GM19452 (cell line): ENCODE measurements at regions not wholly inside any gene's neighbourhood (a gene's known extent, or its start where the extent isn't known, plus 50 kb on each side); places are given as distances from the start of the nearest gene placed in this dataset.
"Not testable (repeated sequence)": the region's sequence is repeated elsewhere in the genome, so short reads cannot be mapped to it uniquely, and the experiment has no call there.

Source experiments
- ATAC-seq: cut with Tn5 transposase; IDR thresholded peaks from one replicate; pipeline ENCODE4 v1.9.1; 2021; ENCODE audit not compliant: unreplicated experiment

DNA sequence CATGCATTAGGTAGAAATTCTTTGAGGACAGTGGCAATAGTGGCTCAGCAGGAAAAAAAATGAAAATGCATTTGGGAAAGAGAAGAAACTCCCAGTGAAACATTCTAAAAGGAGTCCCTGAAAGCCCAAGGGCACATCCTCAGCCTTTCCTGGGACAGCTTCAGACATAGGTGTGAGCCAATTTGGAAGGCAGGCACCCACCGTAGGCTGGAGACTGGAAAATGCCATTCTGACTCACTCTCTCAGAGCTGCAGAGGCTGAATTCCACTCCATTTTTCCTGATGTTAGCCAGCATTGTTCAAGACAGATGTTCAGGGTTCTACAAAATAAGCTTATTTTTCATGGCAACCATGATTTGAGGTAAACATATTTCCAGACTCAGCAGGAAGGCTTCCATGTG is 379.0 kb upstream of the FZD8 start:
- ATAC-seq, result no peak

DNA sequence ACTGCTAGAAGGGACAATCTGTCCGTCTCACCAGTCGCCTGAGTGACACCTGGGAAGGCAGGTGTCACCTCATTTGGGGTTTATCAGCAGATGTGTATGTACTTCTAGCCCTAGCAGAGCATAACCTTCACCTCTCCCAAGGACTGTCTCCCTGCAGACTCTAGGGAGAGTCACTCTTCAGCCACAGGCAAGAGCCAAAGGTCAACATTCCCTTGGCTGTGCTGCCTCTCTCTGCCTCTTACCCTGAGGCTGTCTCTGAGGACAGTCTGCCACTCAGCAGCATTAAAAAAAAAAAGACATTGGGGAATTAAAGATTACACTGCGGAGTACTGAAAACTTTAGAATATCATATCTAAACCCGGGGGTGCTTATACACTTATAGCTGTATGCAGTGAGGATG is 377.7 kb upstream of the FZD8 start:
- no peak for ATAC-seq

DNA sequence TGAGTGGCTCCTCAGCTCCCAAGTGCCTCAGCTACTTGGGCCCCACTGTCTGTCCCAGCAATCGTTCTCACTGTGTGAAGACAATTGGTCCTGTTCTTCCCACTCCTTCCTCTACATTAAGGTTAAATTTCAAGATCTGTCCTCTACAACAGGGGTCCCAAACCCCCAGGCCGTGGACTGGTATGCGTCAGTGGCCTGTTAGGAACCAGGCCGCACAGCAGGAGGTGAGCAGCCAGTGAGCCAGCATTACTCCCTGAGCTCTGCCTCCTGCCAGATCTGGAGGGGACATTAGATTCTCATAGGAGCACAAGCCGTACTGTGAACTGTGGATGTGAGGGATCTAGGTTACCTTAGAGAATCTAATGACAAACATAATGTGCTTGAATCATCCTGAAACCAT is 376.9 kb upstream of the FZD8 start:
- ATAC-seq, result no peak

DNA sequence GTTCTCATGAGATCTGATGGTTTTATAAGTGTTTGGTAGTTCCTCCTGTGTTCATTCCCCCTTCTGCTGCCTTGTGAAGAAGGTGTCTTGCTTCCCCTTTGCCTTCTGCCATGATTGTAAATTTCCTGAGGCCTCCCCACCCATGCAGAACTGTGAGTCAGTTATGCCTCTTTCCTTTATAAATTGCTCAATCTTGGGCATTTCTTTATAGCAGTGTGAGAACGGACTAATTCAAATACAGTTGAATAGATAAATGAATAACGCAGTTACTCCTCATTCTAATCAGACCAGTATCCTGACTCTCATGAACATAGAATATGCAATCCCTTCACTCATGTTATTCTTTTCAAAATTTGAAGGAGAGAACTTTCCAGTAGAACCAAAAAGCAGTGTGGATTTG is 375.0 kb upstream of the FZD8 start:
- ATAC-seq, result no peak

DNA sequence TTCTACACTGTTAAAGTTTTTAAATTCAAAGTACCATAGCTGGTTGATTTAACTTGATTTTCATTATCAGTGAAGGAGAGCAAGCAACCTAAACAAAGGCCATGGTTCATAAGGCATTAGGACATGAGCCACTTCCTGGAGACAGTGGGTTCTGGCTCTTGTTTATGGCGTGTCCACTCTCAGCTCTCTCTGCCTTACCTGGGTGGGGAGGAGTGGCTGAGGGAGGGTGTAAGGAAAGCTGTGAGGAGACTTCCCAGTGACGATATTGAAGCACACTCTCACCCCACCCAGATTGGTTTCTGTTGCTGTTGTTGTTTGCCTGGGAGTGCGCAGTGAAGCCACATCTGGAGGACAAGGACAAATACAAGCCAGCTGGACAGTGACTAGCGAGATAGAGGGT is 365.3 kb upstream of the FZD8 start:
- no peak for ATAC-seq

DNA sequence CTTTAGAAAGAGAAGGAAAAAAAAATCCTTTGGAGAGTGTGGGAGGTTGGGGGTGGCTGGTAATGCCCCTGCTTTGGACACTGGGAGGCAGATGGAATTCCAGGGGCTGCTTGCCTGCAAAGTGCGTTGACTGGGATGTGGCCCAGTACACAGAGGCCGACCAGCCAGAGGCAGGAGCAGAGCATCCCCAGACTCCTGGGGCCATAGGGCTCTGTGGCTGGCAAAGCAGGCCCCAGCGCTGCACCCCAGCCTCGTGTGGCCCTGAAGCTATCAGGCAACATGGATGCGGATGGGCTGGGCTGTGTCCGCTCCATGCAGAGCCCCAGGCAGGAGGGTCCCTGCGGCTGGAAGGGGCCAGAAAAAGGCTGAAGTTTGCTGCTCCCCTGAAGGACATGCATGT is 361.6 kb upstream of the FZD8 start:
- no peak for ATAC-seq

DNA sequence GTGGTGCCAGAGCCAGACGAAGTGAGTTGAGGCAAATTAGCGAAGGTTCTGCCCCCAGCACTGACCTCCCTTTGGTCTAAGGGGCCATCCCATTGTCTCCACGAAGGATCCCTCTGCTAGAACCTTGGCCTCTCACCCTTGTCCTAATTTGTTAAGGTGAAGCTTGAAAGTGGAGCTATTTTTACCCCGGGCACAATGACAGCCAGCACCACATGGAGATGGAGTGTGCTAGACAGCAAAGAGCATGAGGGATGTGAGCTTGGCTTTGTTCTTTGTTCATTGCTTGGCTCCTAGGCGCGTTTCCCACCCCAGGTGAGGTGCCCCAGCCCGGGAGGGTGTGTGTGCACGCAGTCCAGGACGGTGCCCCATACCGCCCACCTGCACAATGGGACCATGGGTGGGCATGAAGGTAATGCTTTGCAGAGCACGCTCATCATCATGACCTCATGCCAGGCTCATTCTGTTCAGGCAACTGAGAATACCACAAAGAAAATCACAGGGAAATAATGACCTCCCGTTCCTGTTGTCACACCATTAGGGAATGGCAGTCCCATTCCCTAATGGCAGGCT is 361.0 kb upstream of the FZD8 start:
- ATAC-seq, result no peak

DNA sequence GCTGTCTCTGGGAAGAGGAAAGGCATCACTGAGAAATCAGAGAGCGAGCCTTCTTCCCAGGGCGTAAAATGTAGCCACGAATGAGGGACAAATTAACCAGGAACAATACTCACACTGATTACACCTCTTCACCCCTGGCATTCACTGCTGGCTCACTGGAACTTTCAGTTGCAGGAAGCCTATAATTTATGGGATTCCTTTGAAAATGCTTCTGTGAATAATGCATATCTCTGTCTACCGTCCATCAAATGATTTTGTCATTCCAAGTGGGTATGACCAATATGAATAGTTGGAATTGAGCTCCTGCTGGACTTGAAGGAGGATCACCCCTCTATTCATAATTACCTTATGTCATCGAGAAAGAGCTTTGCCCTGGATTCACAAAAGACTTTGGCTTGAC is 360.3 kb upstream of the FZD8 start:
- ATAC-seq, result no peak

DNA sequence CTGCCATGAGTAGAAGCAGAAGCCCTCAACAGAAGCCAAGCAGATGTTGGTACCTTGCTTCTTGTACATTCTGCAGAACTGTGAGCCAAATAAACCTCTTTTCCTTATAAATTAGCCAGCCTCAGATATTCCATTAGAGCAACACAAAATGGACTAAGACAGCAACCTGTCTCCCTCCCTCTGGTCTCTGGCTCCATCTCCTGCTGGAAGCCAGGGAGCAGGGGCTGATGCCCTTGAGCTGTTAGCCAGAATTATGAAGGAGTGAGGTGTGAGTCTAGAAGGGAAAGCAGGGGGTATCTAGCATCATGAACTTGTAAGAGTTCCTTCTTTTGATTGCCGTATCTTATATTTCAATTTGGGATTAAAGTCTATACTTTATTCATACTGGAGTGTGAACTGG is 358.7 kb upstream of the FZD8 start:
- ATAC-seq, result not testable (repeated sequence)

DNA sequence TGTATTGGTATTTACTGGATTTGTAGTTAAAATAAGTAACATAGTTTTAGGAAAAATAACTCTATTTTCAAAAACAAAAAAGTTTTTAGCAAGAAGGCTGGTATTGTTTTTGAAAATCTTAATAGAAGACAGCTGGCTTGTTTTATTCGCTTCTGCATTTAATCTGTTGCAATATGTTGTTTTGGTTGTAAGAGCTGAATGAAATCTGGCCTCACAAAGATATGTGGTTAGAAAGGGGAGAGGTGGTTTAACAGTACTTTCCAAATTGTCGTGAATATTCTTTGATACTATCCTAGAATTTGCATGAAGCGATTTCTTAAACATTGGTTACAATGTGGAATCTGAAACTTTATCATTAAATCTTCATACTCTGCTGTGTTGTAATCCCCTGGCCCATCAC is 355.9 kb upstream of the FZD8 start:
- no peak for ATAC-seq

DNA sequence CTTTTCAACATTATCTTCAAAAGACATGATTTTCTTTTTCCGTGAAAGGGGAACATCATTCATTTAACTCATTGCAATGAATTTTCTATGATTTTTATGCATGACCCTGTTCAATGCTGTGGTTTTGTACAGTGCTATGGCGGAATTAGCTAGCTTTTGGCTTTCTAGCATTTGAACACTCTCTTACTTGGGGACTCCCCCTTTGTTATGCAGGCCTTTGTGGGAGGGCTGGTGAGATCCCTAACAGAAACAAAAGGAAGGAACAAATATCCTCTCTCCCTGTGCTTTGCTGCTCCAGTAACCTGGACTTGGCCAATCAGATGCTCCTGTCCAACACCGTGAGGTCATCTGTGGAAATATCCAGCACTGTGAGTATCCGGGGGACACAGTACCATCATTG is 353.4 kb upstream of the FZD8 start:
- no peak for ATAC-seq

DNA sequence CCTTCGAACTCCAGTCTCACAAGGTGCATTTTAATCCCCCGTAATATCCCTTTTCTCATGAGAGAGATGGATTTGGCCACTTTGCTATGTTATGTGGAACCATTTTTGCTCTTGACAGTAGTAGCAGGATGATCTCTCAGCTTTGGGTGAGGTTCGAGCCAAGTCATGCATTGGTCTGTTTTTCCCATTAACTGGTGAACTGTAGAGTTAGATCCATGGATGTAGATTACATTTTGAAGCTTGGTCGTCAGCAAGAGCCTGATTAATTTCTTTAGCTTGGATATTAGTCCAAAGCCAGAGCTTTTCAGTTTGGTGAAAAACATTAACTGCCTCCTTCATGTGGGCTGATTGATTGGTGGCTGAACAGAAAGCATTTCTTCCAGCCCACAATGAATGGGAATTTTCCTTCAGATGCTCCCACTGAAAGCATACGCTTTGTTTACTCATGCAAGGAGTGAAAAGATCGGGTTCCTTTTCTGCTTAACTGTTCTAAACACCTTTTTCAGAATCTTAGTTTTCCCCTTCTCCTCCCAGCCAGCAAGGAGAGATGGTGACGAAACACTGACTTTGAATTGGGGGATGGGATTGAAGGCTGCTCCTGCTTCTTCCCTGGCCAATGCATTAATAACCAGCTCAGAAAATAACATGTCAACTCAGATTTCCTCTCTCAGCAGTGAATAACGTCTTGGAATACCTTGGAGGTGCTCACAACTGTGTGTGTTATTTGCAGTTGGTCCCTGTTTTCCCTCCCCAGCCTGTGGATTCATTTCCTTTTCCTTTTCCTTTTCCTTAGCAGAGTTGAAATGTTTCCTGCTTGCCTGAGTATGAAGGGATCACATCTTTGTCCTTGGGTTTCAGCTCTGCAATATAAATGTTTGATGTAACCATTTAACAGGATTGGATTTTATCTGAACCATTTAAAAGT is 351.8 kb upstream of the FZD8 start:
- ATAC-seq, result no peak

DNA sequence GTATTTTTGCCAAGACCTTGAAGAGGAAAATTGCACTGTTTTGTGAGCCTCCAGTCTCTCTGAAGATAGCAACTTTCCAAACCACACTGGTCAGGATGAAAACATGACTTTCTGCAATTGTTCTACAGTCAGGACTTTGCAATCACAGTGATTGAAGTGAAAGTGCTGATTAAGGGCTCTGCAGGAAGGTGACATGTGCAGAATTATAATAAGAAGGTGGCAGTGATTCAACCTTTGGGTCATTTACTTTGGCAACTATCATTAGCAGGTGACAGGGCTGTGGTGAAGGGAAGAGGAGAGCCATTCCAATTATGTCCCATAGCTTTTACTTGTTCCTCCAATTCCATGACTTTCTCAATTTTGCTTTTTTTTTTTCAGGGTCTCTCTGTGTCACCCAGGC is 350.0 kb upstream of the FZD8 start:
- ATAC-seq, result no peak

DNA sequence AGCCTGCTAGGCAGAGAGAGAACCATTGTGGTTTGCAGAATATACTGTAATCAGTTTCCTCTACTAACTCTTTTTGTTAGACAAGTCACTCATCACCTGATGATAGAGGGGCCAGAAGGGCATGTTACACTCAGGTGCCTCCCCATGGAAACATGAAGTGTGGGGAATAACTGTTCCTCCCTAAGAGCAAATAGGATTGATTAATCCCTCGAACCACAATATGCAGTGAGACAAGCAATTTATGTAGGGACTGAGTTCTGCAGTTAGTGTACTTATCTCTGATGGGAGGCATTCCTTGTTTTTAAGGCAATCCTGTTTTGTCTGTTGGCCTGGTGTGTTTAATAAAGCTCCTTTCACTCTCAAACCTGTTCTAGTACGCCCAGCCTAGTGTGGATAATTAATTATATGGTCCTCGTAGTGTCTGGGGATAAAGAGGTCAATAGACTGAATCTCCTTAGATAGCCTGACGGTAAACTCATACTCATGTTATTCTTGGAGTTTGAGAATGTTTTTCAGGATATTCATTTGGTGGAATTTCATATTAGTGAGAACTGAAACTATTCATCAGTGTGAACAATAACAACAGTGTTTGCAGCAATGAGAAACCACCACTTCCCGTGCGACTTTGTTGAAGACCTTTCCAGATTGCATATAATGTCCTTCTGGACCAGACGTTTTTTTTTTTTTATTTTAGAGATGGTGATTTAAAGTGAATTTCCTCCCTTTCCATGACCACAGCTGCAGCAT is 344.8 kb upstream of the FZD8 start:
- no peak for ATAC-seq

DNA sequence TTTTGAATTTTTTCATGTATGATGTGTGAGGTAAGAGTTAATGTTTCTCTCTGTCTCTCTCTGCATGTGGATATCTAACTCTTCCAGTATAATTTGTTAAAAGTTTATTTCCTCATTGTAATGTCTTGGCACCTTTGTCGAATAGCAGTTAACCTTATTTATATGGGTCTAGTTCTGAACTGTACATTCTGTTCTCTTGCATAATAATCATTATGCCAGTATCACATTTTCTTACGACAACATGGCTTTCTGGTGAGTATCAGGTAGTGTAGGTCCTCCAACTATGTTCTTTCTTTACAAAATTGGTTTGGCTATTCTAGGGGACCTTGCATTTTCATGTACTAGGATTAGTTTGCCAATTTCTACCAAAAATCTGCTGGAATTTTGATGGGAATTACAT is 337.0 kb upstream of the FZD8 start:
- no peak for ATAC-seq

DNA sequence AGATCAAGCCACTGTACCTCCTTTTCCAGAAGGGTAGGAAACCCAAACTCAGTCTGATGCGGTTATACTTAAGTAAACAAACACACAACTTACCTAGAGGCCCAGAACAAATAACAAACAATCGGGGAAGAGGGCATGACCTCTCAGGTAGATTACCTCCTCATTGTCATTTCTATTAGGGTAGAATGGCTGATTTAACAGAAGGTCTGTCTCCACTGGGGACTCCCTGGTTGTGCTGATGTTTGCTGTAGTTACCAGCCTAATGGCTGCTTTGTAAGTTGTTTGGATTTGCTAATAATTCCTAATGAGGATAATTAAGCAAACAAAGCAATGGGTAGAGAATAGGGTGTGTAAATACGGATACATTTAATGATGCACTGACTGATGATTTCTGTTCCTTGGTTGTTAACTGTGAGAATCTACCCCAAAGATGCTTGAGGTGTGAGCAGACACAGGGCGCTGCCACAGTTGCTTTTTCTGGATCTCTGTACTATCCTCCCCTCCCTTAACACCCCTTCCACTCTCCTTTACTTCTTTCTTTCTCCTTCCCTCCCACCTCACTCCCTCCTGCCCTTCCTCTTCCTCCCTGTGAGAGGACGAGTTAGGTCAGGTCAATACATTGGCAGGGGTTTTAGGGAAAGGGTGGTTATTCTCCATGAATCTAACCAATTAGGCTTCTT is 332.0 kb upstream of the FZD8 start:
- ATAC-seq, result not testable (repeated sequence)

DNA sequence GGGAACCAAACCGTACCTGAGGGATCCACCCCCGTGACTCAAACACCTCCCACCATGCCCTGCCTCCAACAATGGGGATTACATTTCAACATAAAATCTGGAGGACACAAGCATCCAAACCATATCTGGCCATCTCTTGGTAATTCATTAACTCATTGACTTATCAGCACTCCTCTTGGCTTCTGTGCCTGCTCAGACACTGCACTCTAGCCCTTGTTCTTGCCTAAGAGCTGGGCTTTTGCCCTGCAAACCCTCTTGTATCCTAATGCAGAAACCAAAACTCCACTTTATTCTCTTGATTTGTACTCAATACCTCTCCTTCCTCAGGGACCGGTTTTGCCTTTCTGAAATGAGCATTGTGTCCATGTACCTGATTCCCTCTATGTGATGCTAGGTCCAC is 330.2 kb upstream of the FZD8 start:
- no peak for ATAC-seq

DNA sequence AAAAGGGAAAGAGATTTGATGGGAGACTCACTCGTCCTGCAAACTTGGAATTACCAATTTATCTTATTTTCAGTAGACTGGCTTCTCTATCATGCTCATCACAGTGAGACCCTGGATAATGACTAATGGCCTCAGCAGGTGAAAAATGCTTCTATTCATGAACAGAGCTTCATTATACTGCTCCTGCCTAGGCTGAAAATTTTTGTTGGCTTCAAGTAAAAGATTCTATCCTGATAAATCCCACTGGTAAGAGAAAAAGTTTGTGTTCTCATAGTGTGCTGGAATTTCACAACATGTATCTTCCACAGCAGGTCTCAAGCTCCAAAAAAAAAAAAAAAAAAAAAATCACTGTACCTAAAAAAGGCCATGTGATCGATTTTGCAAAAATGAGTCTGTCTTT is 329.3 kb upstream of the FZD8 start:
- no peak for ATAC-seq

DNA sequence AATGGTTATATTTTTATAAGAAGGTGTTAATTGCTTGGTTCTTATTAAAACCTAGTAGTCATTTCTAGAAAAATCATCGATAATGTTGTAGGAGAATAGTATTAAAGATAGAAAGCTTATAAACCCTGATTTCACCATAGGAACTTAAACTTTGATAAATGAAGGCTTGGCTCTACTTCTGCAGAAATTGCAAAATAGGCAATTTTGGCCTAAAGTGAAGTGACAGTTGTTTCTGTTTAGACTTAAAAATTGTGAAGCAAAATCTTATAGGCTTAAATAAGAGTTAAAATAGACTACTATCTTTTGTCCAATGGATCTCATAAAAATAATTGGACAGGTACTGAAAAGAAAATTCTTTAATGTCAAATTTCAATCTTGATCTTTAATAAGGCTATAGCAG is 321.6 kb upstream of the FZD8 start:
- ATAC-seq, result no peak

DNA sequence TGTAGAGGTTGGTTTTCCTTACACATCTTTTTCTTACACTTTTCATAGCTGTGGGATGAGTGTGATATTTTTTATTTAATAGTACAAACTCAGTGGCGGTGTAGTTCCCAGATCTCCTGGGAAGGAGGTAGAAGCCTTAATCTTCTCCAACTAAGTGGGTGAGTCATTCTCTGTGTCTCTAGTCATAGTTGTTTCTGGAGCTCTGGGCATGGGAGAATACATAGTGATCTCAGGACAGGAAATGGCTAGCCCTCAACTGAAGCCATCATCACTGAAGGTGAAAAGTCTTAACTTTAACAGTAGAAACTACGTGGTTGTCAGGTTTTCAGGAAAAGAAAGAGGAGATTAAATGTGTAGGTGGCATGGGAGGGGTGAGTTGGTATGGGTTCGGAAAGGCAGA is 319.4 kb upstream of the FZD8 start:
- no peak for ATAC-seq

DNA sequence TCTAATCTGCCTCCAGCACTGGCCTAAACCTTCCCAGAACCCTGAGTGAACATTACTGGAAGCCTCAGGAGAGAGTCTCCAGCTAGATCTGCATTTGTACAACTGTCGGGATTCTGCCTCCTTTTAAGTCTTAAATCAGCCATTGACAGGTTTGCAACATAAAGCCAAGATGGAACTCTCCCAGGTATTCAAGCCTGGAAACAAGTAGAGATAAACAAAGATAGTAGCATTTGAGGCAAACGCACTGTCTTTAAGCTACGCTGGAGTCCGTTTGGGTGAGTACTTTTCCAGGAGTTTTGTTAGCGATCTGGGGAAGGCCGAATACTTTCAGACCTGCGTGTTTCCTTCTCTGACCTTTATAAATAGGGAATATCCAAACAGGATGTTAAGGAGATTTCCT is 317.2 kb upstream of the FZD8 start:
- ATAC-seq, result no peak

DNA sequence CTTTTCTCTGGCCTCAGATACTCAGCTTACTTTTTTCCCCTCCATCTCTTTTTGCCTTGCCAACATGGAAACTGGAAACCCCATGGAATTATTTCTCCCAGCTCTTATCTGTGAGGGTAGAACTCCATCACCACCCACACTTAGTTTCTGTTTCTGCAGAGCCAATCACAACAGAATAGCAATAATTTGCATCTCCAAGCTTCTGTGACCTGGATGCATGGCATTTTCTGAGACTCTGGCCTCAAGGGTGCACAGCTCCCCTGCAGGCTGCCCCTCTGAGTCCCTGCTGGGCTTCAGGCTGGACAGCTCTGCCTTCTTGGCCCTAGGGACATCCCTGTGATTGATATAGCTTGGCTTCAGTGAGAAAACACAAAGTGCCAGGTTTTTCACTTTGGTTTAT is 316.5 kb upstream of the FZD8 start:
- ATAC-seq, result not testable (repeated sequence)
